ENCODE measurements at regions not wholly inside any gene's neighbourhood (a gene's known extent, or its start where the extent isn't known, plus 50 kb on each side); places are given as distances from the start of the nearest gene placed in this dataset.

DNA sequence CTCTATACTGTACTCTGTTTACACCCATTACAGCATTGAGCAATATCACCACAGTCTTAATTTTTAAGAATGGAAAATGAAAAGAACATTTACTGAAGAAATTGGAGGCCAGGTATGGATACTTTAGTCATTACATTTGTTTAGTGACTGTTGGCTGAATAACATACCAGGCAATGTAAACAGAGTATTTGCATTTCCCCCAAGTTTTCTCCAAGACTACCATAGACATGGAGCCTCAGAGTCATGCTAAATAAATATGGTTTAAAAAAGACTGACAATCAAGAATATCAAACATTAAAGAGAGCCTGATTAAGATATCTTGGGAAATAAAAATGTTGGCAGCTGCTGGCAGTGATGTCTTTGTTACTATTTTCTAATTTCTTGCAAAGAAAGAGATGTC is 136.9 kb upstream of the ADAMTS5 start:
- no peaks in the 10 kb centered on the region for H3K4me1 Mint-ChIP-seq
- H3K27me3 Mint-ChIP-seq = no peaks in the 10 kb centered on the region
- H3K36me3 Mint-ChIP-seq = no peaks in the 10 kb centered on the region
- H3K9me3 Mint-ChIP-seq = peaks cover 6% of the 10 kb centered on the region
- no peak for ATAC-seq
- H3K27ac Mint-ChIP-seq = no peak overlapping the region
- no peak overlapping the region for H3K4me3 Mint-ChIP-seq

DNA sequence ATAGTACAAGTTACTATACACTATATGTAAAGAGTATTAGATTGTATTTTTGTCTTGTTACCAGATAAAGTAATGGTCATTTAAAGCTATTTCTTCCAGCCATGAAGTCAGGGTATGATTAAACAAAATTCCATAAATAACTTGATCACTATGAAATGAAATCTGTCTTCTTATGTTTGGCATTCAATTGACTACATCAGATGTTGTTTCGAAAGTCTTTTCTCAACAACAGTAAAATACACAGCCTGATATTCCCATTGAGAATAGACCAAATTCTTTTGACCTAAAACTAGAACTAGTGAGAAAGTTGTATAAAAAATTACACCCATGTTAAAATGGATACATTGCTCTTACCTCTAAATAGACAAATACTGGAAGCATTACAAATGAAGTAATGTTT is 134.6 kb upstream of the ADAMTS5 start:
- no peak for ATAC-seq
- no peak overlapping the region for H3K27ac Mint-ChIP-seq
- no peaks in the 10 kb centered on the region for H3K36me3 Mint-ChIP-seq
- H3K27me3 Mint-ChIP-seq = no peaks in the 10 kb centered on the region
- no peaks in the 10 kb centered on the region for H3K4me1 Mint-ChIP-seq
- H3K9me3 Mint-ChIP-seq = peaks cover 10% of the 10 kb centered on the region
- no peak overlapping the region for H3K4me3 Mint-ChIP-seq

- Mint-ChIP-seq H3K27me3 (no peaks in the 10 kb centered on the region), H3K27ac (no peak overlapping the region), H3K4me1 (no peaks in the 10 kb centered on the region), H3K4me3 (no peak overlapping the region), H3K9me3 (peaks cover 4% of the 10 kb centered on the region), H3K36me3 (no peaks in the 10 kb centered on the region)
- no peak for ATAC-seq
These were observed 127.5 kb upstream of the ADAMTS5 start for GRCh38 chr21:27094184-27094948.

DNA sequence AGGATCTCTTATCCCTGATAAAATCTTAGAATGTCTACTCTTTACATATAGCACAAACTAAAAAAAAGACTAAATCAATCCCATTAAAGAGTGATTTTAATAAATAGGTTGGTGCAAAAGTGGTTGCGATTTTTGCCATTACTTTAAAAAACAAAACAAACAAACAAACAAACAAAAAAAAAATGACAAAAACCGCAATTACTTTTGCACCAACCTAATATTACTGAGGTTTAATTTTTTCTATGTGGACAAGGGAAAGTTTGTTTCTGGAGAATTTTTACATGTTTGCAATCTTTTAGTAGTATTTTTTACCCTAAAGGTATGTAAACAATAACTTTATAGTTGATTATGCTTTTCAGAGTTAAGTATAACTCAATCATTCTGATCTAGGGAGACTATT is 119.7 kb upstream of the ADAMTS5 start:
- H3K36me3 Mint-ChIP-seq = no peaks in the 10 kb centered on the region
- ATAC-seq = no peak
- H3K27me3 Mint-ChIP-seq = no peaks in the 10 kb centered on the region
- H3K4me3 Mint-ChIP-seq = no peak overlapping the region
- H3K9me3 Mint-ChIP-seq = peaks cover 4% of the 10 kb centered on the region
- H3K27ac Mint-ChIP-seq = no peak overlapping the region
- no peaks in the 10 kb centered on the region for H3K4me1 Mint-ChIP-seq

DNA sequence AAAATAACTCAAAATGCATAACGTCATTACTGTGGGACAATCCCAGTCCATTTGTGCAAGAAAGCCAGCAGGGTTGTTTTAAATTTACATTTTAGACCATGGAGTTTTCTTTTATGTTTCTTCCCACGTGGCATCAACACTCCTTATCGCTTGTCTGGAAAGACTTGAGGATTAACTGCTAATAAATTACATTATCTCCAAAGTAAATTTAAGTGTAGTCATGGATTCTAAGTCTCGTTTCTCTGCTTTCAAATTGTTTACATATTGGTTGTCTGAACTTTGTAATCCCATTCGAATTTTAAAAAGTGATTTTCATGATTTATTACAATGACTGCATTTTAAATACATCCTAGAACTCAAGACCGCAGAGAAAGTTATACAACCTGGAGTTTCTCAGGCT is 119.3 kb upstream of the ADAMTS5 start:
- H3K36me3 Mint-ChIP-seq = no peaks in the 10 kb centered on the region
- H3K27ac Mint-ChIP-seq = no peak overlapping the region
- H3K9me3 Mint-ChIP-seq = peaks cover 4% of the 10 kb centered on the region
- ATAC-seq = no peak
- no peaks in the 10 kb centered on the region for H3K4me1 Mint-ChIP-seq
- no peaks in the 10 kb centered on the region for H3K27me3 Mint-ChIP-seq
- no peak overlapping the region for H3K4me3 Mint-ChIP-seq

DNA sequence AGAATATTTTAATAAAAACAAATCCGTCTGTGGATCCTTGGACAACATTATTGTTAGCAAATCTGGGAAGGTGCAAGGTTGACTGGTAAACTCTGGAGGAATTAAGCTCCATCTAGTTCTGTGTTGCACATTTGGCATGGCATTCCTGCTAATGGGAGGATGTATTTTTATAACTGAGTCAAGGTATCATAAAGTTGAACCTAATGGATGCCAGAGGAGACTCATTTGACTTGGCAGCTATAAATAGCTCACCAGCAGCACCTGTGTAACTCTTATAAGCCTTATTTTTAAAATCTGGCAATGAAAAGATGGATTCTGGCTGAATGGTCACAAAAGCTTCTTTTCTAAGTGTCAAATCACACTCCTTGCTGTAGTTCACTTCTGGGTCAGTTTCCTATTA is 118.5 kb upstream of the ADAMTS5 start:
- Mint-ChIP-seq H3K27me3 (no peaks in the 10 kb centered on the region), H3K4me1 (no peaks in the 10 kb centered on the region), H3K4me3 (no peak overlapping the region), H3K9me3 (peaks cover 4% of the 10 kb centered on the region), H3K36me3 (no peaks in the 10 kb centered on the region), H3K27ac (no peak overlapping the region)
- no peak for ATAC-seq

GRCh38 chr21:27083144-27083543 is 116.3 kb upstream of the ADAMTS5 start:
- peaks cover 7% of the 10 kb centered on the region for H3K9me3 Mint-ChIP-seq
- H3K36me3 Mint-ChIP-seq = no peaks in the 10 kb centered on the region
- H3K4me3 Mint-ChIP-seq = no peak overlapping the region
- no peak for ATAC-seq
- H3K4me1 Mint-ChIP-seq = no peaks in the 10 kb centered on the region
- H3K27ac Mint-ChIP-seq = no peak overlapping the region
- no peaks in the 10 kb centered on the region for H3K27me3 Mint-ChIP-seq

GRCh38 chr21:27082431-27083010 is 115.6 kb upstream of the ADAMTS5 start:
- Mint-ChIP-seq H3K4me1 (no peaks in the 10 kb centered on the region), H3K27me3 (no peaks in the 10 kb centered on the region), H3K36me3 (no peaks in the 10 kb centered on the region), H3K4me3 (no peak overlapping the region), H3K27ac (no peak overlapping the region), H3K9me3 (peaks cover 7% of the 10 kb centered on the region)
- ATAC-seq = no peak

- H3K36me3 Mint-ChIP-seq = no peaks in the 10 kb centered on the region
- peaks cover 9% of the 10 kb centered on the region for H3K9me3 Mint-ChIP-seq
- no peak for ATAC-seq
- H3K4me1 Mint-ChIP-seq = no peaks in the 10 kb centered on the region
- no peak overlapping the region for H3K27ac Mint-ChIP-seq
- H3K4me3 Mint-ChIP-seq = no peak overlapping the region
- H3K27me3 Mint-ChIP-seq = no peaks in the 10 kb centered on the region
These were observed 112.8 kb upstream of the ADAMTS5 start for GRCh38 chr21:27079636-27080240.

DNA sequence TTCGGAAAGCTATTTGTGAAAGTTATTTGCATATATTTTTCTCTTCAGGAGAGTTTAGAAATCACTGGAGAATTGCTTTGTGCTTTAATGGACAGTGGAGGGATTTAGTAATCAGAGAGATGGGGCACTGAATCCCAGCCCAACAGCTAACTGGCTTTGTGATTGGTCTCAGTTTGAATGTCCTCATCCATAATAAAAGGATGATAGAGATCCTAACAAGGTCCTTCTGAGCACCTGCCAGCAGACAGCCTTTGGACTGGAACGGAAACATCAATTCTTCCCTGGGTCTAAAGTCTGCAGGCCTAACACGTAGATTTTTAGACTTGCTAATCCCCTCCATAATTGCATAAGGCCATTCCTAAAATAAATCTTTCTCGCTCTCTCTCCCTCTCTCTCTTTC is 112.0 kb upstream of the ADAMTS5 start:
- Mint-ChIP-seq H3K4me1 (no peaks in the 10 kb centered on the region), H3K4me3 (no peak overlapping the region), H3K36me3 (no peaks in the 10 kb centered on the region), H3K9me3 (peaks cover 9% of the 10 kb centered on the region), H3K27me3 (no peaks in the 10 kb centered on the region), H3K27ac (no peak overlapping the region)
- ATAC-seq = no peak

GRCh38 chr21:27077501-27077900 is 110.6 kb upstream of the ADAMTS5 start:
- H3K9me3 Mint-ChIP-seq = peaks cover 8% of the 10 kb centered on the region
- no peak overlapping the region for H3K4me3 Mint-ChIP-seq
- H3K4me1 Mint-ChIP-seq = no peaks in the 10 kb centered on the region
- no peaks in the 10 kb centered on the region for H3K36me3 Mint-ChIP-seq
- no peaks in the 10 kb centered on the region for H3K27me3 Mint-ChIP-seq
- H3K27ac Mint-ChIP-seq = no peak overlapping the region
- ATAC-seq = no peak

DNA sequence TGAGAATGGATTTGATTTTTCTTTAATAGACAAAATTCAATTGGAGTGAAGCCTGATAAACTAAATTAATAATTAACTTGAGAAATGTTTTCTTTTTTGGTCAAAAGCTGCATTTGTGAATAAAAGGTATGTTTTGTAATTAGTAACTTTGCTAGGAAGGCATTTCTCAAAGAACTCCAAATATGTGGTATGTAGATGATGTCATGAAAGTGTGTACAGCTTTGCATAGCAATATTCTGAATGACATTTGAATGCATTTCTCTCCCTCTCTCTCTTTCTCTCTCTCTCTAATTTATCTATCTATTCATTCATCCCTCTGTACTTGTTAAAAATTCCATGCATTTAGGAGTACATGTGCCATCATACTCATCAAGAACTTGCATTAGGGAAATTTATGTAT is 109.1 kb upstream of the ADAMTS5 start:
- peaks cover 12% of the 10 kb centered on the region for H3K9me3 Mint-ChIP-seq

GRCh38 chr21:27070861-27071670 is 104.2 kb upstream of the ADAMTS5 start:
- Mint-ChIP-seq H3K27me3 (no peaks in the 10 kb centered on the region), H3K4me3 (no peak overlapping the region), H3K36me3 (no peaks in the 10 kb centered on the region), H3K4me1 (no peaks in the 10 kb centered on the region), H3K9me3 (peaks cover 7% of the 10 kb centered on the region), H3K27ac (no peak overlapping the region)
- ATAC-seq = no peak

More for the DNA sequence above, 109.1 kb upstream of the ADAMTS5 start:
- no peak for ATAC-seq
- Mint-ChIP-seq H3K4me1 (no peaks in the 10 kb centered on the region), H3K27me3 (no peaks in the 10 kb centered on the region), H3K27ac (no peak overlapping the region), H3K4me3 (no peak overlapping the region), H3K36me3 (no peaks in the 10 kb centered on the region)

- Mint-ChIP-seq H3K4me1 (no peaks in the 10 kb centered on the region), H3K9me3 (peaks cover 10% of the 10 kb centered on the region), H3K4me3 (no peak overlapping the region), H3K36me3 (no peaks in the 10 kb centered on the region), H3K27ac (no peak overlapping the region), H3K27me3 (no peaks in the 10 kb centered on the region)
- ATAC-seq = no peak
These were observed 101.9 kb upstream of the ADAMTS5 start for GRCh38 chr21:27068811-27069210.

DNA sequence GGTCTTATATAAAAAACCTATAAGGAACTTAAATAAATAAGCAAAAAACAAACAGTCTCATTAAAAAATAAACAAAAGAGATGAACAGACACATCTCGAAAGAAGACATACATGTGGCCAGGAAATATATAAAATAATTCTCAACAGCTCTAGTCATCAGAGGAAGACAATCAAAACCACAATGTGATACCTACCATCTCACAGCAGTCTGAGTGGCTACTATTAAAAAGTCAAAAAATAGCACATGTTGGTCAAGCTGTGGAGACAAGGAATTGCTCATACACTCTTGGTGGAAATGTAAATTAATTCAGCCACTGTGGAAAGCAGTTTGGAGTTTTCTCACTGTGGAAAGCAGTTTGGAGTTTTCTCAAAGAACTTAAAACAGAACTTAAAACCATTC is 100.3 kb upstream of the ADAMTS5 start:
- H3K27me3 Mint-ChIP-seq = no peaks in the 10 kb centered on the region

More for the DNA sequence above, 100.3 kb upstream of the ADAMTS5 start:
- ATAC-seq = no peak
- Mint-ChIP-seq H3K4me1 (no peaks in the 10 kb centered on the region), H3K36me3 (no peaks in the 10 kb centered on the region), H3K27ac (no peak overlapping the region), H3K9me3 (peaks cover 13% of the 10 kb centered on the region), H3K4me3 (no peak overlapping the region)
